RWPE2 (cell line): ENCODE measurements at regions not wholly inside any gene's neighbourhood (a gene's known extent, or its start where the extent isn't known, plus 50 kb on each side); places are given as distances from the start of the nearest gene placed in this dataset.

ENCODE experiments used
- ATAC-seq: fragments of 200-7000 bp; cut with Tn5 transposase; 3 replicates; pipeline ENCODE4 v1.9.1; 2021; ENCODE audit warnings: low read depth
- DNase-seq: peaks from one replicate; pipeline ENCODE4 v3.0.0-alpha.2; 2020; ENCODE audit warnings: low spot score
- H3K27ac ChIP-seq: fragments of 450-650 bp; 2 replicates; pipeline ENCODE4 v1.5.1; 2017; ENCODE audit warnings: mild to moderate bottlenecking; ENCODE audit not compliant: poor library complexity, severe bottlenecking
- H3K27me3 ChIP-seq: fragments of 250-450 bp; sonication (Bioruptor Pico); 2 replicates; pipeline ENCODE4 v1.5.1; 2021; ENCODE audit warnings: mild to moderate bottlenecking, moderate library complexity; ENCODE audit not compliant: insufficient read depth, poor library complexity, severe bottlenecking
- H3K36me3 ChIP-seq: fragments of 250-450 bp; sonication (Bioruptor Pico); 2 replicates; pipeline ENCODE4 v1.5.1; 2020; ENCODE audit warnings: low read depth, mild to moderate bottlenecking, moderate library complexity
- H3K4me1 ChIP-seq: fragments of 250-450 bp; sonication (Bioruptor Pico); 2 replicates; pipeline ENCODE4 v1.5.1; 2021; ENCODE audit warnings: mild to moderate bottlenecking, moderate library complexity; ENCODE audit not compliant: insufficient read depth, poor library complexity, severe bottlenecking
- H3K4me3 ChIP-seq: fragments of 250-450 bp; sonication (Bioruptor Pico); 2 replicates; pipeline ENCODE4 v1.5.1; 2021; ENCODE audit warnings: mild to moderate bottlenecking, moderate library complexity; ENCODE audit not compliant: severe bottlenecking
- H3K9me3 ChIP-seq: fragments of 250-450 bp; sonication (Bioruptor Pico); 2 replicates; pipeline ENCODE4 v1.5.1; 2021; ENCODE audit warnings: mild to moderate bottlenecking, moderate library complexity; ENCODE audit not compliant: severe bottlenecking
- CTCF ChIP-seq: fragments of 450-650 bp; IDR thresholded peaks from one replicate; pipeline ENCODE4 v1.5.1; 2017; ENCODE audit warnings: mild to moderate bottlenecking, moderate library complexity; ENCODE audit not compliant: poor library complexity, severe bottlenecking

- ATAC-seq (no peak), DNase-seq (no peak)
- no peak overlapping the region for H3K4me3 ChIP-seq
- no peak for TF ChIP-seq CTCF
- no peaks in the 10 kb centered on the region for H3K36me3 ChIP-seq
- H3K27ac ChIP-seq: no peak overlapping the region
- H3K9me3 ChIP-seq: no peaks in the 10 kb centered on the region
- H3K4me1 ChIP-seq: no peaks in the 10 kb centered on the region
- H3K27me3 ChIP-seq: no peaks in the 10 kb centered on the region
Observed at GRCh38 chr20:12036142-12036541, 118.4 kb downstream of the BTBD3 start.

- Histone ChIP-seq H3K4me3 (no peak overlapping the region), H3K27me3 (no peaks in the 10 kb centered on the region), H3K4me1 (no peaks in the 10 kb centered on the region), H3K36me3 (no peaks in the 10 kb centered on the region), H3K27ac (no peak overlapping the region), H3K9me3 (no peaks in the 10 kb centered on the region)
- DNase-seq (no peak), ATAC-seq (no peak)
- no peak for TF ChIP-seq CTCF
Observed at GRCh38 chr20:12037521-12037920, 119.8 kb downstream of the BTBD3 start.

- Histone ChIP-seq H3K27me3 (no peaks in the 10 kb centered on the region), H3K27ac (no peak overlapping the region), H3K36me3 (no peaks in the 10 kb centered on the region), H3K4me1 (no peaks in the 10 kb centered on the region), H3K4me3 (no peak overlapping the region), H3K9me3 (no peaks in the 10 kb centered on the region)
- ATAC-seq (no peak), DNase-seq (no peak)
- TF ChIP-seq CTCF: no peak
Observed at GRCh38 chr20:12040261-12040660, 122.6 kb downstream of the BTBD3 start.

- Histone ChIP-seq H3K4me1 (peaks cover 6% of the 10 kb centered on the region), H3K27ac (no peak overlapping the region), H3K27me3 (no peaks in the 10 kb centered on the region), H3K4me3 (no peak overlapping the region), H3K36me3 (no peaks in the 10 kb centered on the region), H3K9me3 (no peaks in the 10 kb centered on the region)
- no peak for DNase-seq
- ATAC-seq: no peak
- TF ChIP-seq CTCF: no peak
Observed at GRCh38 chr20:12044969-12045368, 127.3 kb downstream of the BTBD3 start.

- Histone ChIP-seq H3K27me3 (no peaks in the 10 kb centered on the region), H3K4me1 (peaks cover 8% of the 10 kb centered on the region), H3K4me3 (no peak overlapping the region), H3K36me3 (no peaks in the 10 kb centered on the region), H3K9me3 (no peaks in the 10 kb centered on the region), H3K27ac (peak overlapping the region; percentile 34)
- DNase-seq: no peak
- ATAC-seq: peak; percentile 97
- TF ChIP-seq CTCF: no peak
Observed at GRCh38 chr20:12047838-12048432, 130.2 kb downstream of the BTBD3 start.
